Brain microvascular endothelial cell (primary cell): ENCODE measurements at regions not wholly inside any gene's neighbourhood (a gene's known extent, or its start where the extent isn't known, plus 50 kb on each side); places are given as distances from the start of the nearest gene placed in this dataset.

Experiments
- DNase-seq: peaks from one replicate; pipeline ENCODE4 v3.0.0-alpha.2; 2020
- H3K27ac ChIP-seq: fragments of 250-450 bp; sonication (Bioruptor Pico); 2 replicates; pipeline ENCODE4 v1.5.1; 2020; ENCODE audit warnings: mild to moderate bottlenecking, moderate library complexity
- H3K27me3 ChIP-seq: fragments of 250-450 bp; sonication (Bioruptor Pico); replicated peaks from 2 replicates; pipeline ENCODE4 v1.5.1; 2020; ENCODE audit warnings: mild to moderate bottlenecking
- H3K36me3 ChIP-seq: fragments of 250-450 bp; sonication (Bioruptor Pico); replicated peaks from 2 replicates; pipeline ENCODE4 v1.5.1; 2020; ENCODE audit warnings: mild to moderate bottlenecking
- H3K4me3 ChIP-seq: 2 replicates; pipeline ENCODE4 v1.5.1; 2011; ENCODE audit warnings: low read depth, mild to moderate bottlenecking, control low read depth, low read length, moderate library complexity
- CTCF ChIP-seq: IDR thresholded peaks from 2 replicates; pipeline ENCODE4 v1.5.1; 2011; ENCODE audit warnings: low read depth, mild to moderate bottlenecking, moderate library complexity, low read length, control low read depth, inconsistent platforms; ENCODE audit errors: missing control alignments
- in situ Hi-C: cut with HindIII; loops from 2 replicates; pipeline ENCODE4 v1.10.0; 2017; ENCODE audit warnings: low sequenced_read_pairs, low pct_ligation_motif_present

GRCh38 chr18:78510091-78510490 lies 469.5 kb upstream of the SALL3 start:
- H3K27me3 ChIP-seq = no peaks in the 10 kb centered on the region
- H3K4me3 ChIP-seq = no peak overlapping the region
- no peak for TF ChIP-seq CTCF
- H3K27ac ChIP-seq = no peak overlapping the region
- no peak for DNase-seq
- in situ Hi-C loops = no loop called here
- no peaks in the 10 kb centered on the region for H3K36me3 ChIP-seq

- no peak overlapping the region for H3K27ac ChIP-seq
- H3K27me3 ChIP-seq = no peaks in the 10 kb centered on the region
- TF ChIP-seq CTCF = no peak
- no peak for DNase-seq
- no peak overlapping the region for H3K4me3 ChIP-seq
- in situ Hi-C loops = no loop called here
- no peaks in the 10 kb centered on the region for H3K36me3 ChIP-seq
These were observed 469.0 kb upstream of the SALL3 start for GRCh38 chr18:78510636-78511035.

GRCh38 chr18:78511666-78512601 lies 467.7 kb upstream of the SALL3 start:
- no peak for DNase-seq
- TF ChIP-seq CTCF = no peak
- Histone ChIP-seq H3K27ac (no peak overlapping the region), H3K27me3 (no peaks in the 10 kb centered on the region), H3K36me3 (no peaks in the 10 kb centered on the region), H3K4me3 (no peak overlapping the region)
- in situ Hi-C loops = no loop called here

- no peaks in the 10 kb centered on the region for H3K27me3 ChIP-seq
- H3K27ac ChIP-seq = no peak overlapping the region
- no peaks in the 10 kb centered on the region for H3K36me3 ChIP-seq
- DNase-seq = no peak
- in situ Hi-C loops = no loop called here
- no peak for TF ChIP-seq CTCF
- H3K4me3 ChIP-seq = no peak overlapping the region
These were observed 464.5 kb upstream of the SALL3 start for GRCh38 chr18:78514910-78515670.

GRCh38 chr18:78517328-78517727 lies 462.3 kb upstream of the SALL3 start:
- Histone ChIP-seq H3K27me3 (no peaks in the 10 kb centered on the region), H3K4me3 (no peak overlapping the region), H3K36me3 (no peaks in the 10 kb centered on the region), H3K27ac (no peak overlapping the region)
- in situ Hi-C loops = no loop called here
- DNase-seq = no peak
- no peak for TF ChIP-seq CTCF
